Fibroblast of lung (primary cell): ENCODE measurements at regions not wholly inside any gene's neighbourhood (a gene's known extent, or its start where the extent isn't known, plus 50 kb on each side); places are given as distances from the start of the nearest gene placed in this dataset.

ENCODE experiments used
- EZH2 ChIP-seq: IDR thresholded peaks from 2 replicates; pipeline ENCODE4 v1.5.1; 2012; ENCODE audit warnings: low read length, control low read depth, mild to moderate bottlenecking; ENCODE audit errors: missing control alignments
- TF ChIP-seq, protein P1 (sequence below), 2 donors: IDR thresholded peaks in 1 of 2; conservative IDR thresholded peaks in 1 of 2; 1 replicate in 1 of 2; 2 replicates in 1 of 2; pipeline ENCODE4 v1.5.1; 2011 to 2012; ENCODE audit warnings: low read length in 2 of 2, control low read depth in 1 of 2, inconsistent platforms in 1 of 2, low read depth in 1 of 2, mild to moderate bottlenecking in 1 of 2

DNA sequence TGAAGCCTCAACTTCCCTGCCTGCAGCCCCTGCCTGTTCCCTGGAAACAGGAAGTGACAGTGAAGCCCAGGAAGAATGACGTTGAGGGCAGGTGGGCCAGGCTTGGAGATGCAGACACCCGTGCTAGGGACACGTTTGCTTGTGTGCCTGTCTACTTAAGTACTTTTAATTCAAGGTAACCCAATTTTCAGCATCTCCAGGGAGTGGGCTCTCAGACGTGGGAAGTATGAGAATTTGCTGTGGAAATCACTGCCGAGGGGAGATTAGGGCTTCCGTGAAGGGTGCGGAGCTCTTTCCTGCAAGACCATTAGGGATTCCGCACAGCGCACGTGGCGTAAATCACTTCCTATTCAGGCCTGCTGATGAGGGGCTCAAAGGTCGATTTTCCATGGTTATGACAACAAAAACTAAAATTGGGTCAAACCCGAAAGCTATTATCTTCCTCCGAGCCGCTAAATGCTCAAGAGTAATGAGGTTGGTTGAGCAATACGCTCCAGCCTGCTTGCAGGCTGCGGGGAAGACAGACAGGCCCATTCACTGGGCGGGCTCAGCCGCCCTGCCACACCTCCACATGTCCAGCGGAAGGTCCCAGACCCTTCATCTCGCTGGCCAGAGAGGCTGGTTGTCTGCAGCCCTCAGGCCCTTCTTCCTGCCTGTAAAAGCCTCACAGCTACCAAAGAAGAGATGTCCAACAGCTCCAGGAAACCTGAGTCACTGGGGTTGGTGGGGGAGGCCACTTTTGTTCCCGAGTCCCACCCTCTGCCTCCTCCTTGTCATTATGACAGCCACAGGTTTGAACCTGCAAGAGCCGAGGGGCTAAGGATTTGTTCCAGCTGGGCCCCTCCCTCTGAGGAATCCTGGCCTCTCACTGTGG is 109.9 kb downstream of the RBFOX3 start:
- no peak for TF ChIP-seq EZH2
- TF ChIP-seq, protein P1, sequence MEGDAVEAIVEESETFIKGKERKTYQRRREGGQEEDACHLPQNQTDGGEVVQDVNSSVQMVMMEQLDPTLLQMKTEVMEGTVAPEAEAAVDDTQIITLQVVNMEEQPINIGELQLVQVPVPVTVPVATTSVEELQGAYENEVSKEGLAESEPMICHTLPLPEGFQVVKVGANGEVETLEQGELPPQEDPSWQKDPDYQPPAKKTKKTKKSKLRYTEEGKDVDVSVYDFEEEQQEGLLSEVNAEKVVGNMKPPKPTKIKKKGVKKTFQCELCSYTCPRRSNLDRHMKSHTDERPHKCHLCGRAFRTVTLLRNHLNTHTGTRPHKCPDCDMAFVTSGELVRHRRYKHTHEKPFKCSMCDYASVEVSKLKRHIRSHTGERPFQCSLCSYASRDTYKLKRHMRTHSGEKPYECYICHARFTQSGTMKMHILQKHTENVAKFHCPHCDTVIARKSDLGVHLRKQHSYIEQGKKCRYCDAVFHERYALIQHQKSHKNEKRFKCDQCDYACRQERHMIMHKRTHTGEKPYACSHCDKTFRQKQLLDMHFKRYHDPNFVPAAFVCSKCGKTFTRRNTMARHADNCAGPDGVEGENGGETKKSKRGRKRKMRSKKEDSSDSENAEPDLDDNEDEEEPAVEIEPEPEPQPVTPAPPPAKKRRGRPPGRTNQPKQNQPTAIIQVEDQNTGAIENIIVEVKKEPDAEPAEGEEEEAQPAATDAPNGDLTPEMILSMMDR (conservative IDR thresholded peaks at IDR 0.05 in 1 of 2, IDR thresholded peaks at IDR 0.05 in 1 of 2; ENCODE audit: low read depth in 1 of 2, low read length in 2 of 2) = no peak
